IMR-90 (cell line): ENCODE measurements at regions not wholly inside any gene's neighbourhood (a gene's known extent, or its start where the extent isn't known, plus 50 kb on each side); places are given as distances from the start of the nearest gene placed in this dataset.

Source experiments
- ATAC-seq: fragments of 200-7000 bp; cut with Tn5 transposase; 2 replicates; pipeline ENCODE4 v1.9.1; 2020; ENCODE audit warnings: low read depth, mild to moderate bottlenecking, moderate library complexity
- BruUV-seq: library from RNA; stranded (reverse); fragments of 400-500 nt; replicated peaks from 2 replicates; lab custom pipeline; 2021; lab: Mats Ljungman, UMichigan
- CTCF ChIA-PET: fragments of 300-600 bp; formaldehyde crosslinking; extraction: SDS; loops from one replicate; lab custom pipeline; 2021; ENCODE audit warnings: antibody characterized with exemption; lab: Yijun Ruan, JAX
- POLR2A ChIA-PET: fragments of 300-600 bp; sonication (Branson Sonifier 250); formaldehyde crosslinking; loops from one replicate; lab custom pipeline; 2022; ENCODE audit warnings: antibody characterized with exemption; ENCODE audit not compliant: unreplicated experiment; lab: Charles Lee
- DNase-seq: peaks from one replicate; pipeline ENCODE4 v3.0.0; 2013
- H2AFZ ChIP-seq: replicated peaks from 2 replicates; pipeline ENCODE3; 2013; ENCODE audit warnings: low read length, mild to moderate bottlenecking; ENCODE audit not compliant: poor library complexity
- H2AK5ac ChIP-seq: 2 replicates; pipeline ENCODE4 v1.6.1; 2013; ENCODE audit warnings: low read depth, low read length, inconsistent platforms
- H2AK9ac ChIP-seq: replicated peaks from 2 replicates; pipeline ENCODE3; 2013; ENCODE audit warnings: mild to moderate bottlenecking, low read depth, low read length, moderate library complexity; ENCODE audit not compliant: poor library complexity
- H2BK120ac ChIP-seq: 2 replicates; pipeline ENCODE4 v1.6.1; 2013; ENCODE audit warnings: low read depth, low read length, inconsistent platforms
- H2BK15ac ChIP-seq: 3 replicates; pipeline ENCODE4 v1.6.1; 2013; ENCODE audit warnings: low read depth, low read length, inconsistent platforms
- H2BK20ac ChIP-seq: 2 replicates; pipeline ENCODE4 v1.6.1; 2013; ENCODE audit warnings: low read depth, mild to moderate bottlenecking, inconsistent platforms, low read length, moderate library complexity
- H2BK5ac ChIP-seq: 2 replicates; pipeline ENCODE4 v1.6.1; 2013; ENCODE audit warnings: mild to moderate bottlenecking, low read depth, low read length, inconsistent platforms; ENCODE audit not compliant: poor library complexity, severe bottlenecking
- H3K14ac ChIP-seq: replicated peaks from 2 replicates; pipeline ENCODE4 v1.6.1; 2013; ENCODE audit warnings: low read depth, low read length, inconsistent platforms
- H3K18ac ChIP-seq: 2 replicates; pipeline ENCODE4 v1.6.1; 2013; ENCODE audit warnings: low read depth, low read length, control low read depth
- H3K23ac ChIP-seq: 2 replicates; pipeline ENCODE4 v1.6.1; 2013; ENCODE audit warnings: low read depth, low read length, inconsistent platforms
- H3K27ac ChIP-seq: 2 replicates; pipeline ENCODE4 v1.5.1; 2013; ENCODE audit warnings: mild to moderate bottlenecking, control low read depth, low read length; ENCODE audit not compliant: insufficient read depth
- H3K27me3 ChIP-seq: 2 replicates; pipeline ENCODE4 v1.6.1; 2013; ENCODE audit warnings: low read length; ENCODE audit not compliant: control insufficient read depth, insufficient read depth
- H3K36me3 ChIP-seq: 2 replicates; pipeline ENCODE4 v1.6.1; 2013; ENCODE audit warnings: low read length, mixed read lengths; ENCODE audit not compliant: control insufficient read depth, insufficient read depth
- H3K4ac ChIP-seq: 2 replicates; pipeline ENCODE4 v1.6.1; 2013; ENCODE audit warnings: low read depth, low read length, inconsistent platforms
- H3K4me1 ChIP-seq: 2 replicates; pipeline ENCODE4 v1.6.1; 2013; ENCODE audit warnings: low read length, mixed read lengths; ENCODE audit not compliant: control insufficient read depth, insufficient read depth
- H3K4me2 ChIP-seq: 2 replicates; pipeline ENCODE4 v1.6.1; 2013; ENCODE audit warnings: low read depth, mild to moderate bottlenecking, control low read depth, low read length, moderate library complexity
- H3K4me3 ChIP-seq: 2 replicates; pipeline ENCODE4 v1.5.1; 2013; ENCODE audit warnings: low read depth, mild to moderate bottlenecking, control low read depth, low read length, moderate library complexity; ENCODE audit not compliant: insufficient read depth
- H3K56ac ChIP-seq: 2 replicates; pipeline ENCODE4 v1.6.1; 2013; ENCODE audit warnings: low read length, inconsistent platforms; ENCODE audit not compliant: insufficient read depth; ENCODE audit errors: extremely low read depth
- H3K79me1 ChIP-seq, 2 experiments: 2 replicates each; pipeline ENCODE4 v1.6.1; 2013; ENCODE audit warnings: low read length in 2 of 2, inconsistent platforms in 1 of 2, low read depth in 1 of 2
- H3K9ac ChIP-seq: 2 replicates; pipeline ENCODE4 v1.6.1; 2013; ENCODE audit warnings: low read depth, low read length, control low read depth
- H3K9me1 ChIP-seq: 2 replicates; pipeline ENCODE4 v1.6.1; 2013; ENCODE audit warnings: low read length, inconsistent platforms; ENCODE audit not compliant: insufficient read depth
- H3K9me3 ChIP-seq: 2 replicates; pipeline ENCODE4 v1.6.1; 2013; ENCODE audit warnings: low read length; ENCODE audit not compliant: control insufficient read depth, insufficient read depth
- H4K20me1 ChIP-seq: 2 replicates; pipeline ENCODE4 v1.6.1; 2013; ENCODE audit warnings: low read length, inconsistent platforms; ENCODE audit not compliant: insufficient read depth
- H4K5ac ChIP-seq: 2 replicates; pipeline ENCODE4 v1.6.1; 2013; ENCODE audit warnings: mild to moderate bottlenecking, low read depth, low read length, control low read depth
- H4K8ac ChIP-seq, 2 experiments: 2 replicates each; pipeline ENCODE4 v1.6.1; 2013; ENCODE audit warnings: low read depth in 2 of 2, low read length in 2 of 2, control low read depth in 1 of 2, inconsistent platforms in 1 of 2
- H4K91ac ChIP-seq: 2 replicates; pipeline ENCODE4 v1.6.1; 2013; ENCODE audit warnings: low read depth, low read length, inconsistent platforms; ENCODE audit not compliant: insufficient read depth
- BHLHE40 ChIP-seq: fragments of 150-350 bp; IDR thresholded peaks from 2 replicates; pipeline ENCODE4 v1.6.1; 2016; ENCODE audit warnings: mild to moderate bottlenecking, low read depth, low read length
- CEBPB ChIP-seq: IDR thresholded peaks from 2 replicates; pipeline ENCODE4 v1.6.1; 2012; ENCODE audit warnings: low read depth, low read length, improper control_type of control experiment
- NFE2L2 ChIP-seq: fragments of 150-350 bp; IDR thresholded peaks from 2 replicates; pipeline ENCODE4 v1.6.1; 2016; ENCODE audit warnings: low read depth, mild to moderate bottlenecking, low read length
- RAD21 ChIP-seq: IDR thresholded peaks from 2 replicates; pipeline ENCODE4 v1.6.1; 2012; ENCODE audit warnings: low read length, improper control_type of control experiment
- WGBS, 2 experiments: methylation state at CpG; one replicate each; pipeline versions ENCODE4 v1.1.5 to v1.1.7; 2013; ENCODE audit warnings: missing lambda C conversion rate in 2 of 2; ENCODE audit not compliant: insufficient read length in 1 of 2; ENCODE audit errors: extremely low coverage in 2 of 2; 5-methylcytosine and 5-hydroxymethylcytosine counted together
- dilution Hi-C: fragments of 300-500 bp; cut with HindIII; formaldehyde crosslinking; loops from one replicate; pipeline ENCODE4 v1.14.3; 2018; ENCODE audit warnings: low sequenced_read_pairs; ENCODE audit not compliant: unreplicated experiment
- in situ Hi-C: fragments of 300-500 bp; cut with MboI; formaldehyde crosslinking; loops from 3 replicates; pipeline ENCODE4 v1.14.3; 2019; ENCODE audit warnings: low sequenced_read_pairs, inconsistent platforms, mixed read lengths
- intact Hi-C: fragments of 100-400 bp; cut with micrococcal nuclease; formaldehyde crosslinking; loops from 2 replicates; pipeline ENCODE4 v1.10.0; 2022
- TF ChIP-seq, protein P1 (sequence below): fragments of 150-350 bp; IDR thresholded peaks from 2 replicates; pipeline ENCODE4 v1.6.1; 2017; ENCODE audit warnings: mild to moderate bottlenecking, antibody characterized with exemption, low read length, low read depth

DNA sequence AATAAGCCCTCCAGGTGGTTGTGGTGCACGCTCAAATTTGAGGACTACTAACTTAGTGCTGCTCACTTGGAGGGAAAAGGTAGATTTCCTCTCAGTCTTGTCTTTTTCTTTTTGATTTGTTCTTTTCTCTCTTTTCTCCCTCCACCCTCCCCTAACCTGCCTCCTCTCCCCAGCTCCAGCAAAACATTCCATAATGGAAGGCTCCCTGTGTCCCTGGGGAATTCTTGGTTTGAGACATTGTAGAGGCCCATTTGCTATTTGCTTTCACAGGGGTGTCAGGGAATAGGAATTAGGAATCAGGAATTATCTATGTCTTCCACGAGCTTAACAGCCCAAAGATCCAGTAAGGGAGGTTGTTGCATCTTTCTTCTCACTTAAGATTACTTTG lies 136.8 kb upstream of the UMPS start:
- ChIA-PET CTCF (no interaction called here), POLR2A (no interaction called here)
- no peaks in the 10 kb centered on the region for H4K20me1 ChIP-seq
- H4K8ac ChIP-seq: no peak overlapping the region
- no peak for TF ChIP-seq NFE2L2
- TF ChIP-seq BHLHE40: no peak
- TF ChIP-seq, protein P1, sequence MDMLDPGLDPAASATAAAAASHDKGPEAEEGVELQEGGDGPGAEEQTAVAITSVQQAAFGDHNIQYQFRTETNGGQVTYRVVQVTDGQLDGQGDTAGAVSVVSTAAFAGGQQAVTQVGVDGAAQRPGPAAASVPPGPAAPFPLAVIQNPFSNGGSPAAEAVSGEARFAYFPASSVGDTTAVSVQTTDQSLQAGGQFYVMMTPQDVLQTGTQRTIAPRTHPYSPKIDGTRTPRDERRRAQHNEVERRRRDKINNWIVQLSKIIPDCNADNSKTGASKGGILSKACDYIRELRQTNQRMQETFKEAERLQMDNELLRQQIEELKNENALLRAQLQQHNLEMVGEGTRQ: no peak
- TF ChIP-seq RAD21: no peak
- no peak for TF ChIP-seq CEBPB
- intact Hi-C loops (no loop called here), in situ Hi-C loops (no loop called here), dilution Hi-C loops (no loop called here)
- H2AK5ac ChIP-seq: no peak overlapping the region
- H3K4me1 ChIP-seq: no peaks in the 10 kb centered on the region
- H2BK15ac ChIP-seq: no peak overlapping the region
- no peak overlapping the region for H2BK120ac ChIP-seq
- H3K4ac ChIP-seq: no peak overlapping the region
- no CpG with 5 or more reads among the region's 2 CpGs for WGBS, 2 experiments
- no TSS peak for BruUV-seq
- no peak overlapping the region for H3K14ac ChIP-seq
- no peak overlapping the region for H3K27ac ChIP-seq
- no peaks in the 10 kb centered on the region for H3K9me1 ChIP-seq
- no peak overlapping the region for H3K56ac ChIP-seq
- H4K5ac ChIP-seq: no peak overlapping the region
- DNase-seq: no peak
- H4K91ac ChIP-seq: no peak overlapping the region
- H3K9ac ChIP-seq: no peak overlapping the region
- H3K18ac ChIP-seq: no peak overlapping the region
- H2AFZ ChIP-seq: no peak overlapping the region
- ATAC-seq: no peak
- no peaks in the 10 kb centered on the region for H3K79me1 ChIP-seq
- no peaks in the 10 kb centered on the region for H3K36me3 ChIP-seq
- H2AK9ac ChIP-seq: no peak overlapping the region
- no peak overlapping the region for H2BK20ac ChIP-seq
- no peak overlapping the region for H3K4me3 ChIP-seq
- no peak overlapping the region for H3K4me2 ChIP-seq
- peaks cover 30% of the 10 kb centered on the region for H3K27me3 ChIP-seq
- H2BK5ac ChIP-seq: no peak overlapping the region
- no peaks in the 10 kb centered on the region for H3K9me3 ChIP-seq
- H3K23ac ChIP-seq: no peak overlapping the region
